ENCODE measurements at regions not wholly inside any gene's neighbourhood (a gene's known extent, or its start where the extent isn't known, plus 50 kb on each side); places are given as distances from the start of the nearest gene placed in this dataset.

DNA sequence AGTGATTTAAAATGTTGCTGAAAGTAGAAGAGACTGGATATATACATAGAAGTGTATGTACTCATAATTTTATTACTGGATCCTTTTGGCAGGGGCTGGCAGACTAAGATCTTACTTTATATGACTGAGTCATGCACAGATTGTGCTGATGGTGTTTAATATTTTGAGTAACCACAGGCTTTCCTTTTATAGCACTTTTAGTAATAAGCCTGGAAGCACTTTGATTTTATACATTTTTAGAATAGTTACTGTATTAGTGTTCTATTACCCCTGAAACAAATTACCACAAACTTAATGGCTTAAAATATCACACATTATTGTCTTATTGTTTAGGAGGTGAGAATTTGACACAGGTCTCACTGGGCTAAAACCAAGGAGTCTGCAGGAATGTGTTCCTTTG is 113.4 kb upstream of the CDH8 start:
- H3K4me3 ChIP-seq = no peak overlapping the region
- no peaks in the 10 kb centered on the region for H3K9me3 ChIP-seq
- no peak for DNase-seq
- H3K27me3 ChIP-seq = no peaks in the 10 kb centered on the region
- no peaks in the 10 kb centered on the region for H3K36me3 ChIP-seq (ENCODE audit: low read depth, missing control alignments)
- intact Hi-C loops (cut with DNase I; ENCODE audit: low total_unique reads) = no loop called here
- no peaks in the 10 kb centered on the region for H3K4me1 ChIP-seq
- no peak overlapping the region for H3K27ac ChIP-seq
- TF ChIP-seq POLR2A (IDR thresholded peaks at IDR 0.05) = no peak
- TF ChIP-seq, protein P1, sequence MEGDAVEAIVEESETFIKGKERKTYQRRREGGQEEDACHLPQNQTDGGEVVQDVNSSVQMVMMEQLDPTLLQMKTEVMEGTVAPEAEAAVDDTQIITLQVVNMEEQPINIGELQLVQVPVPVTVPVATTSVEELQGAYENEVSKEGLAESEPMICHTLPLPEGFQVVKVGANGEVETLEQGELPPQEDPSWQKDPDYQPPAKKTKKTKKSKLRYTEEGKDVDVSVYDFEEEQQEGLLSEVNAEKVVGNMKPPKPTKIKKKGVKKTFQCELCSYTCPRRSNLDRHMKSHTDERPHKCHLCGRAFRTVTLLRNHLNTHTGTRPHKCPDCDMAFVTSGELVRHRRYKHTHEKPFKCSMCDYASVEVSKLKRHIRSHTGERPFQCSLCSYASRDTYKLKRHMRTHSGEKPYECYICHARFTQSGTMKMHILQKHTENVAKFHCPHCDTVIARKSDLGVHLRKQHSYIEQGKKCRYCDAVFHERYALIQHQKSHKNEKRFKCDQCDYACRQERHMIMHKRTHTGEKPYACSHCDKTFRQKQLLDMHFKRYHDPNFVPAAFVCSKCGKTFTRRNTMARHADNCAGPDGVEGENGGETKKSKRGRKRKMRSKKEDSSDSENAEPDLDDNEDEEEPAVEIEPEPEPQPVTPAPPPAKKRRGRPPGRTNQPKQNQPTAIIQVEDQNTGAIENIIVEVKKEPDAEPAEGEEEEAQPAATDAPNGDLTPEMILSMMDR (IDR thresholded peaks at IDR 0.05) = no peak

DNA sequence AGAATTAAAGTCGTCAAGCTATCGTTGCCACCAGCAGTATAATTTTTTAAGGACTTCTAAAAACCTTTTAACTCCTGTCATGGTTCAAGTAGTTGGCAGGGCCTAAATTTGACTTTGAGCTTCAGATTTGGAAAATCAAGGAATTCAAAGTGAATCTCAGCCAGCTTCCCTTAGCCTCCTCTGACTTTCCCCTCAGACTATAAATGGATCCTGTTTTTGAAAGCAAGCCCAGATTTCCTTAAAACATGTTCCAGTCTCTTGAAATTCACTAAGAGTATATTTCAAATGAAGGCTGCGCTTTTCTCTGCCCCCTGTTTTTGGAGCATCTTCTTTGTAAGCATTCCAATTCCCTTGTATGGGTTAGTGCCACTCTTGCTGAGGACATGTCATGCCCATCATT is 101.8 kb upstream of the CDH8 start:
- no peak for TF ChIP-seq POLR2A (IDR thresholded peaks at IDR 0.05)
- TF ChIP-seq, protein P1 (IDR thresholded peaks at IDR 0.05) = no peak
- Histone ChIP-seq H3K27me3 (no peaks in the 10 kb centered on the region), H3K4me1 (no peaks in the 10 kb centered on the region), H3K9me3 (no peaks in the 10 kb centered on the region), H3K4me3 (no peak overlapping the region), H3K27ac (no peak overlapping the region), H3K36me3 (ENCODE audit: low read depth, missing control alignments) (no peaks in the 10 kb centered on the region)
- intact Hi-C loops (cut with DNase I; ENCODE audit: low total_unique reads) = no loop called here
- no peak for DNase-seq
- WGBS, 2 donors = 55 to 74% methylated on average over 3 of the region's 3 CpGs

DNA sequence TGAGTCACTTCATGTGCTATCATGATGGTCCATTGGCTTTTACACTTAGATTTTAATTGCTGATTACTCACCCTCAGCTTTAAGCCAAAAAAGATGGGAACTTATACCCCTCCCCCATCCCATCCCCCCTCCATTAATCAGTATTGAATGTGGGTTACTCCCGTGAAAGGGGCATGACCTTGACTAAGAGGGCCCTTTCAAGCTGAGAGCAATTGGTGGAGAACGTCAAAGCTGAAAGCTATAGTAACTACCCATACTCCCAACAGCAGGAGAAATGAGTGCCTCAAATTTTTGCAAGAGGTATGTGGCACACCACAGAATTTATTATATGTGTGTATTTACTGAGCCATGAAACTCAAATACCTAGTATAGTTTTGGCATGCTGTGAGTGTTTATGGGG is 99.7 kb upstream of the CDH8 start:
- Histone ChIP-seq H3K9me3 (no peaks in the 10 kb centered on the region), H3K36me3 (ENCODE audit: low read depth, missing control alignments) (no peaks in the 10 kb centered on the region), H3K4me3 (no peak overlapping the region), H3K27me3 (no peaks in the 10 kb centered on the region), H3K27ac (no peak overlapping the region), H3K4me1 (no peaks in the 10 kb centered on the region)
- DNase-seq = no peak
- TF ChIP-seq, protein P1 (IDR thresholded peaks at IDR 0.05) = no peak
- no peak for TF ChIP-seq POLR2A (IDR thresholded peaks at IDR 0.05)
- intact Hi-C loops (cut with DNase I; ENCODE audit: low total_unique reads) = no loop called here
- 35 to 41% methylated on average over 2 of the region's 2 CpGs for WGBS, 2 donors

DNA sequence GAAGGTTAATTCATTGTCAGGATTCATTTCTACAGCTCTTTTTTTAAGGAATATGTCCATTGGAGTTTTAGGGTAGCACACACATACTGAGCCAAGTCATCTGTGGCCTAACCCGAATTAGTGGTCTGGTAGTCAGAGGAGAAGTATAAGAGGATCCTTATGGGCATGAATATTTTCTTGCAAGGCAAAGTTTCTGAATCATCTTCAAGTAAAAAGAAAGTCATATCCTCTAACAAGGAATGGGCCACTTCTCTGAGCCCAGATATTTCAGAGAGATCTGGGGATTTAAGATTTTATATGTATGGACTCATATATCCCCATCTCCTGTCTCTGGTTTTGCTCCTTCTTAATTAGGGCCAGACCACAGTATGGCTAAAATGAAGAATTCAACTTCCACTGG is 99.2 kb upstream of the CDH8 start:
- Histone ChIP-seq H3K27me3 (no peaks in the 10 kb centered on the region), H3K4me1 (no peaks in the 10 kb centered on the region), H3K27ac (no peak overlapping the region), H3K4me3 (no peak overlapping the region), H3K36me3 (ENCODE audit: low read depth, missing control alignments) (no peaks in the 10 kb centered on the region), H3K9me3 (no peaks in the 10 kb centered on the region)
- TF ChIP-seq, protein P1 (IDR thresholded peaks at IDR 0.05) = no peak
- no peak for TF ChIP-seq POLR2A (IDR thresholded peaks at IDR 0.05)
- intact Hi-C loops (cut with DNase I; ENCODE audit: low total_unique reads) = no loop called here
- DNase-seq = no peak
- 94 to 95% methylated on average over 1 of the region's 1 CpG for WGBS, 2 donors

DNA sequence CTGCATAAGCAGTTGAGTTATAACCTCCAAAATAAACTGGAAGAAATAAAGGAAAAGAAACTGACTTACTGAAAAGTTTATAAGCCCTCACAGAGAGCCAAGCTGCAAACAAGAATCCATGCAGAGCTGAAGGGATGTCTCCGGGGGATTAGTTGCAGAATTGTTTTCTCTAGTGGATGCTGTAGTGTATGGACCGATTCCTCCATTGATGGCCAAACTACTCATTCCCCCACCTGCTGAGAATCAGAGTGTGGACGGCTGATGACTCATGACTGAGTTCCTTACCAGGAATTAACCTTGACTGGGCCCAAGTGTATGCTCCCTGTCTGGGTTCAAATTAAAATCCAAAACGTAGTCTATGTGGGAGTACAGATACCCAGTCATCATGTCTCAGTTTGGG is 93.9 kb upstream of the CDH8 start:
- Histone ChIP-seq H3K27ac (no peak overlapping the region), H3K4me3 (no peak overlapping the region), H3K27me3 (no peaks in the 10 kb centered on the region), H3K4me1 (no peaks in the 10 kb centered on the region), H3K9me3 (no peaks in the 10 kb centered on the region), H3K36me3 (ENCODE audit: low read depth, missing control alignments) (no peaks in the 10 kb centered on the region)
- intact Hi-C loops (cut with DNase I; ENCODE audit: low total_unique reads) = no loop called here
- TF ChIP-seq POLR2A (IDR thresholded peaks at IDR 0.05) = no peak
- TF ChIP-seq, protein P1 (IDR thresholded peaks at IDR 0.05) = no peak
- 67 to 77% methylated on average over 4 of the region's 4 CpGs for WGBS, 2 donors
- no peak for DNase-seq

Measured in testis (tissue), 2 donors.